Fibroblast of pulmonary artery (primary cell): ENCODE measurements at regions not wholly inside any gene's neighbourhood (a gene's known extent, or its start where the extent isn't known, plus 50 kb on each side); places are given as distances from the start of the nearest gene placed in this dataset.

Experiments used
- DNase-seq: peaks from one replicate; pipeline ENCODE4 v3.0.0-alpha.2; 2010; ENCODE audit warnings: low read depth
- H3K4me3 ChIP-seq: replicated peaks from 2 replicates; pipeline ENCODE4 v1.5.1; 2011; ENCODE audit warnings: low read depth, mild to moderate bottlenecking, control low read depth, low read length, moderate library complexity
- CTCF ChIP-seq: IDR thresholded peaks from 2 replicates; pipeline ENCODE4 v1.5.1; 2011; ENCODE audit warnings: mild to moderate bottlenecking, control low read depth, low read length, inconsistent platforms; ENCODE audit errors: missing control alignments

- DNase-seq = peak; percentile 38
- no peak overlapping the region for H3K4me3 ChIP-seq
- no peak for TF ChIP-seq CTCF
Observed at GRCh38 chr12:94714378-94715114, 64.2 kb upstream of the TMCC3 start.

DNA sequence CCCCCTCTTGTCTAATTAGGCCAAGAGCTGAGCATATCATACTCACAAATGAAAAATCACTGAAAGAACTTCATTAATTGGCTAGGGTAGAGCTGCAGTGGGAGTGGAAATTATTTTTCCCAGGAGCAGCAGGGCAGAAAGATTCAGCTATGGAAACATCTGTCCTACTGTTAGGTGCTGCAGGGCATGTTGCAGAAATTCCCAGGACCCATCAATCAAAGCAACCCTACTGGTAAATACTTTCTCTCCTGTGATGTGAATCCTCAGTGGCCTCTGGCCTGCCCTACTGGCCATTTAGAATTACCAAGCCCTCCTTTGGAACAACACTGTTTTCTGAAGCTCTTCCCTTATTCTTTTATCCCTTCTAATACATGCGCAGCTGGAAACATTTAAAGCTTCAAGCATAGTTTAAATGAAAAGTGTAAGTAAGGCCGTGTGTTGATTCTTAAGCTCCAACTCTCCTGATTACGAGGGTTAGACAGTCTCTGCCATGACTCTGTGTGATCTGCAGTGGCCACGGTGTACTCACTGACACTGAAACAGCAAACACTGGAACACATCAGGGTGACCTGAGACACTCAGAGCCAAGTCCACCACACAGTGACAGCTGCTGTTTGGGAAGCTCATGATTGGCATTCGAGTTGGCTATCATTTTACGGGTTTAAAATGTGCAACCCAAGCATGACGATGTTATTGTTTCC, 62.6 kb upstream of the TMCC3 start:
- DNase-seq = no peak
- H3K4me3 ChIP-seq = no peak overlapping the region
- no peak for TF ChIP-seq CTCF

DNA sequence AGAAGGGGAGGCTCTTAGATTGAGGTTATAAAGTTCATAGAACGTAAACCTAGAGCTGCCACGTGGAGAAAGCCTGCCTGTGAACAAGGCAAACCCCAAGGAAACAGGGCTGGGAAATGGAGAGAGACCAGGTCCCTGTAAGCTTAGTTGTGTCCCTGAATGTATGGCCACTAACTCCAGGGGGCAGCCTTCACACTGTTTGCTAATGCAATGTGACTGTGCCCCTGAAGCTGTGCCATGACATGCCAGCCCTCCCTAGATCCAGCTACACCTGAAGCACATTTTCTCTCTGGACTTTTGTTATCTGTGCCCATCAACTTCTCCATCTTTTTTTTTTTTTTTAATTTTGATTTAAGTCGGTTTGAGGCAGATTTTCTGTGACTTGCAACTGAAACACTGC, 60.6 kb upstream of the TMCC3 start:
- TF ChIP-seq CTCF = peak; percentile 38
- no peak overlapping the region for H3K4me3 ChIP-seq
- peak; percentile 28 for DNase-seq

DNA sequence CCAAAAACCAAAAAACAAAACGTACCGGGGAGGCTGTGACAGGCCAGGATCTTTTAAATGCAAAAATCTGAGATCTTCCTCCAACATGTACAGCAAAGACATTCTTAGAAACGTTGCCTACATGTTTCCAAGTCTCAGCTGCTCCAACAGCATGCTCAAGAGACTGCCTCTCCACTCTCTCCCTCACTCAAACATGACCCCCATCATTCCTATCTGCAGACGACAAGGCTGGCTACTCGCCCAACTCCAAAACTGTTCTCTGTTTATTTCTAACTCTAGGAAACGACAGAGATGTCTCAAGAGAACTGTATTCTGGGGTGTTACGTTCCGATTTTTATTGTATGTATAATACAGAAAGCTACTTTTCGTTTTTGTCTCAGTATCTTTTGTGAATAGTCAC, 57.5 kb upstream of the TMCC3 start:
- peak; percentile 78 for DNase-seq
- no peak for TF ChIP-seq CTCF
- no peak overlapping the region for H3K4me3 ChIP-seq

- TF ChIP-seq CTCF = no peak
- DNase-seq = no peak
- no peak overlapping the region for H3K4me3 ChIP-seq
Observed at GRCh38 chr12:94707036-94707435, 56.7 kb upstream of the TMCC3 start.

DNA sequence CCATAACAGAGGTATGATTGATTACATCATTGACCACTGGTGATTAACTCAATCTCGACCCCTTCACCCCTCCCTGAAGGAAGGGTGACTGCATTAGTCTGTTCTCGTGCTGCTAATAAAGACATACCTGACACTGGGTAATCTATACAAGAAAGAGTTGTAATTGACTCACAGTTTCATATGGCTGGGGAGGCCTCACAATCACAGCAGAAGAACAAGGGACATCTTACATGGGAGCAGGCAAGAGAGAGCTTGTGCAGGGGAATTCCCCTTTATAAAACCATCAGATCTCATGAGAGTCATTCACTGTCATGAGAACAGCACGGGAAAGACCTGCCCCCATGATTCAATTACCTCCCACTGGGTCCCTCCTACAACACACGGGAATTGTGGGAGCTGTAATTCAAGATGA, 55.9 kb upstream of the TMCC3 start:
- no peak for DNase-seq
- H3K4me3 ChIP-seq = no peak overlapping the region
- no peak for TF ChIP-seq CTCF
